ENCODE measurements at regions not wholly inside any gene's neighbourhood (a gene's known extent, or its start where the extent isn't known, plus 50 kb on each side); places are given as distances from the start of the nearest gene placed in this dataset.

DNA sequence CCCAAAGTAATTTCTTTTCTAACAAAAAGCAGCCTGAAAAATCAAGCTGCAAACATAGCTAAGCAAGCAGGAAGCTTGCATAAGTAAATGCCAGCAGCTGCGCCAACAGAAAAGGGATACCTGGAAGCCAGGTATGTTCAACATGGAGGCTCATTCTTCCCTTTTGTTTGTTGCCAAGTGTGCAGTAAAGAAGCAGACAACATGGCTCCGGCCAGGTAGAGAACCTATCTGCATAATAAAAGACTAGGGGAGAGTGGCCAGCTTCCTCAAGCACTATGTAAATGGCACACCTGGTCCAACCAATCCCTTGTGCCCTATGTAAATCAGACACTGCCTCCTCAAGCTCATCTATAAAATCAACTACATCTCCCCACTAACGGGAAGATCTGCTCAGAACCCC is 1407.0 kb downstream of the CDH11 start:
- POLR2A ChIA-PET, result no interaction called here
- Histone ChIP-seq H3K79me2 (ENCODE audit: control insufficient read depth, insufficient read depth, low read length) (no peaks in the 10 kb centered on the region), H3K27me3 (replicated peaks in 1 of 2; ENCODE audit: control insufficient read depth in 2 of 2, insufficient read depth in 2 of 2, low read length in 1 of 2) (no peaks in the 10 kb centered on the region), H3K4me2 (ENCODE audit: control insufficient read depth, insufficient read depth) (no peak overlapping the region), H3K36me3 (ENCODE audit: control insufficient read depth in 2 of 2, insufficient read depth in 2 of 2, low read length in 1 of 2) (no peaks in the 10 kb centered on the region), H2AFZ (ENCODE audit: control insufficient read depth, low read depth, low read length) (no peak overlapping the region), H4K20me1 (ENCODE audit: control insufficient read depth, insufficient read depth) (no peaks in the 10 kb centered on the region), H3K4me3 (no peak overlapping the region), H3K9ac (ENCODE audit: control insufficient read depth, insufficient read depth, low read length) (no peak overlapping the region), H3K9me3 (replicated peaks; ENCODE audit: control insufficient read depth, insufficient read depth, low read length) (no peaks in the 10 kb centered on the region), H3K4me1 (ENCODE audit: control insufficient read depth, insufficient read depth, low read length) (no peaks in the 10 kb centered on the region), H3K27ac (ENCODE audit: control insufficient read depth, insufficient read depth) (no peak overlapping the region)
- CTCF ChIA-PET, result no interaction called here
- RAD21 ChIA-PET (ENCODE audit: unreplicated experiment), result no interaction called here
- in situ Hi-C loops (cut with MboI) (no loop called here), intact Hi-C loops (cut with micrococcal nuclease; ENCODE audit: unreplicated experiment) (no loop called here)
- no peak for DNase-seq (ENCODE audit: low read depth, low spot score)
- no peak for FAIRE-seq
- SMC1A ChIA-PET (ENCODE audit: uncharacterized antibody, unreplicated experiment), result no interaction called here
- 0% methylated on average over 3 of the region's 3 CpGs for WGBS (ENCODE audit: insufficient coverage, insufficient replicate concordance, low lambda C conversion rate, missing lambda C conversion rate)
- ATAC-seq, result no peak
- no TSS peak for BruUV-seq (replicated peaks)
- TF ChIP-seq RELA (IDR thresholded peaks at IDR 0.05; ENCODE audit: borderline replicate concordance, partially characterized antibody), result no peak
- TF ChIP-seq, protein P1, sequence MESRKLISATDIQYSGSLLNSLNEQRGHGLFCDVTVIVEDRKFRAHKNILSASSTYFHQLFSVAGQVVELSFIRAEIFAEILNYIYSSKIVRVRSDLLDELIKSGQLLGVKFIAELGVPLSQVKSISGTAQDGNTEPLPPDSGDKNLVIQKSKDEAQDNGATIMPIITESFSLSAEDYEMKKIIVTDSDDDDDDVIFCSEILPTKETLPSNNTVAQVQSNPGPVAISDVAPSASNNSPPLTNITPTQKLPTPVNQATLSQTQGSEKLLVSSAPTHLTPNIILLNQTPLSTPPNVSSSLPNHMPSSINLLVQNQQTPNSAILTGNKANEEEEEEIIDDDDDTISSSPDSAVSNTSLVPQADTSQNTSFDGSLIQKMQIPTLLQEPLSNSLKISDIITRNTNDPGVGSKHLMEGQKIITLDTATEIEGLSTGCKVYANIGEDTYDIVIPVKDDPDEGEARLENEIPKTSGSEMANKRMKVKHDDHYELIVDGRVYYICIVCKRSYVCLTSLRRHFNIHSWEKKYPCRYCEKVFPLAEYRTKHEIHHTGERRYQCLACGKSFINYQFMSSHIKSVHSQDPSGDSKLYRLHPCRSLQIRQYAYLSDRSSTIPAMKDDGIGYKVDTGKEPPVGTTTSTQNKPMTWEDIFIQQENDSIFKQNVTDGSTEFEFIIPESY (IDR thresholded peaks at IDR 0.05), result no peak
- TF ChIP-seq BMI1 (IDR thresholded peaks at IDR 0.05; ENCODE audit: borderline replicate concordance), result no peak
- TF ChIP-seq ETV6 (conservative IDR thresholded peaks at IDR 0.05 in 1 of 2, IDR thresholded peaks at IDR 0.05 in 1 of 2; ENCODE audit: borderline replicate concordance in 1 of 2, low read depth in 1 of 2), result no peak
- TF ChIP-seq, protein P2, sequence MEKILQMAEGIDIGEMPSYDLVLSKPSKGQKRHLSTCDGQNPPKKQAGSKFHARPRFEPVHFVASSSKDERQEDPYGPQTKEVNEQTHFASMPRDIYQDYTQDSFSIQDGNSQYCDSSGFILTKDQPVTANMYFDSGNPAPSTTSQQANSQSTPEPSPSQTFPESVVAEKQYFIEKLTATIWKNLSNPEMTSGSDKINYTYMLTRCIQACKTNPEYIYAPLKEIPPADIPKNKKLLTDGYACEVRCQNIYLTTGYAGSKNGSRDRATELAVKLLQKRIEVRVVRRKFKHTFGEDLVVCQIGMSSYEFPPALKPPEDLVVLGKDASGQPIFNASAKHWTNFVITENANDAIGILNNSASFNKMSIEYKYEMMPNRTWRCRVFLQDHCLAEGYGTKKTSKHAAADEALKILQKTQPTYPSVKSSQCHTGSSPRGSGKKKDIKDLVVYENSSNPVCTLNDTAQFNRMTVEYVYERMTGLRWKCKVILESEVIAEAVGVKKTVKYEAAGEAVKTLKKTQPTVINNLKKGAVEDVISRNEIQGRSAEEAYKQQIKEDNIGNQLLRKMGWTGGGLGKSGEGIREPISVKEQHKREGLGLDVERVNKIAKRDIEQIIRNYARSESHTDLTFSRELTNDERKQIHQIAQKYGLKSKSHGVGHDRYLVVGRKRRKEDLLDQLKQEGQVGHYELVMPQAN (conservative IDR thresholded peaks at IDR 0.05), result no peak
- no peak for TF ChIP-seq REST (IDR thresholded peaks at IDR 0.05; ENCODE audit: low read depth, low read length)
- TF ChIP-seq CTCF (IDR thresholded peaks at IDR 0.05 in 2 of 3, conservative IDR thresholded peaks at IDR 0.05 in 1 of 3; ENCODE audit: control insufficient read depth in 2 of 3, extremely low read depth in 1 of 3, insufficient read depth in 1 of 3, low read depth in 3 of 3, low read length in 3 of 3), result no peak
- TF ChIP-seq NR2C1 (IDR thresholded peaks at IDR 0.05), result no peak
- TF ChIP-seq GABPA (IDR thresholded peaks at IDR 0.05; ENCODE audit: low read depth), result no peak
- TF ChIP-seq E4F1 (IDR thresholded peaks at IDR 0.05; ENCODE audit: borderline replicate concordance, partially characterized antibody), result no peak
- no peak for TF ChIP-seq TCF3 (IDR thresholded peaks at IDR 0.05; ENCODE audit: borderline replicate concordance, insufficient read depth, low read depth, low read length)
